ENCODE measurements at regions not wholly inside any gene's neighbourhood (a gene's known extent, or its start where the extent isn't known, plus 50 kb on each side); places are given as distances from the start of the nearest gene placed in this dataset.
"Not testable (repeated sequence)": the region's sequence is repeated elsewhere in the genome, so short reads cannot be mapped to it uniquely, and the experiment has no call there.

DNA sequence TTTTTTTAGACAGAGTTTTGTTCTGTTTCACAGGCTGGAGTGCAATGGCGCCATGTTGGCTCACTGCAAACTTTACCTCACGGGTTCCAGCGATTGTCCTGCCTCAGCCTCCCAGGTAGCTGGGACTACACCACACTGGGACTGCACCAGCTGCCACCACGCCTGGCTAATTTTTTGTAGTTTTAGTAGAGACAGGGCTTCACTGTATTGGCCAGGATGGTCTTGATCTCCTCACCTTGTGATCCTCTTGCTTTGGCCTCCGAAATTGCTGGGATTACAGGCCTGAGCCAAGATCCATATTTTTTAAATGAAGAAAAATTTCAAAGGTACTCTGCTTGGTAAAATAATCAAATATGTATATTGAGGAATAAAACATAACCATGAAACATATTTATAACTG is 195.8 kb upstream of the TPTE start:
- not testable (repeated sequence) for DNase-seq (ENCODE audit: low spot score)

DNA sequence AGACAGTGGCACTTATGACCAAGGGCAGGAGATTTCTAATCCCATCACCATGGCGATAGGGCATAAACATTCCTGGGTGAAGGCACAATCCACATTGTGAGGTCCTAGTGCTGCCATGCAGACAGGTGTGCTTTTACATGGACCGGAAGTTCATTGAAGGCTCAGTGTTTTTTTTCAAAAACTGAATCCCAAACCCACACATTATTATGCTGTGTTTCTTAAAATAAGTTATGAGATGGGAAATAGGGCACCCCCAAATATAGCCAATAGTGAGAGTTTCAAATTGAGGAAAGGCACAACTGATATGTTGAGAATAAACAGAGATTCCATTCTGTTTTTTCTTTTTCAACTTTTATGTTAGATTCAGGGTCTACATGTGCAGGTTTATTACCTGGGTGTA is 195.2 kb upstream of the TPTE start:
- not testable (repeated sequence) for DNase-seq (ENCODE audit: low spot score)

DNA sequence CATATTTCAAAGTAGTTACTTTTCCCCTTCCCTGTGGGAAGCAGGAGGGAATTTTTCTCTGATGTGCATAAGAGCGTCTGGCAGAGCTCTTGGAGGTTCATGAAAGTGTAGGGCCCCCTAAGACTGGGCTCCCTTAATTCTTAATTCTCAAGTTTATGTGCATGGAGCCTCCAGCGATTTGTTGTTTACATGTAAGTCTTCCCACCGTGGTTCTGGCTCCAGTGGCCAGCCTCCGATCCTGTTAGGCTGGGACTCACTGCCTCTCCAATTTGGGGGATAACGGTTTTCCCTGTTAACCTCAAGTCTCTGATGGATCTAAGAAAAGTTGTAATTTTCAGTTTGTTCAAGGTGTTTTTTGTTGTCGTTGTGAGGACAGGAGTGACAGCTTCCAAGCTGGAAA is 192.7 kb upstream of the TPTE start:
- DNase-seq (ENCODE audit: low spot score) = not testable (repeated sequence)

- DNase-seq (ENCODE audit: low spot score) = not testable (repeated sequence)
Observed at GRCh38 chr21:10330641-10331119, 190.7 kb upstream of the TPTE start.

- DNase-seq (ENCODE audit: low spot score) = not testable (repeated sequence)
Observed at GRCh38 chr21:10331134-10331533, 190.2 kb upstream of the TPTE start.

GRCh38 chr21:10332935-10333334 is 188.4 kb upstream of the TPTE start:
- DNase-seq (ENCODE audit: low spot score) = not testable (repeated sequence)

- not testable (repeated sequence) for DNase-seq (ENCODE audit: low spot score)
Observed at GRCh38 chr21:10334391-10334790, 187.0 kb upstream of the TPTE start.

DNA sequence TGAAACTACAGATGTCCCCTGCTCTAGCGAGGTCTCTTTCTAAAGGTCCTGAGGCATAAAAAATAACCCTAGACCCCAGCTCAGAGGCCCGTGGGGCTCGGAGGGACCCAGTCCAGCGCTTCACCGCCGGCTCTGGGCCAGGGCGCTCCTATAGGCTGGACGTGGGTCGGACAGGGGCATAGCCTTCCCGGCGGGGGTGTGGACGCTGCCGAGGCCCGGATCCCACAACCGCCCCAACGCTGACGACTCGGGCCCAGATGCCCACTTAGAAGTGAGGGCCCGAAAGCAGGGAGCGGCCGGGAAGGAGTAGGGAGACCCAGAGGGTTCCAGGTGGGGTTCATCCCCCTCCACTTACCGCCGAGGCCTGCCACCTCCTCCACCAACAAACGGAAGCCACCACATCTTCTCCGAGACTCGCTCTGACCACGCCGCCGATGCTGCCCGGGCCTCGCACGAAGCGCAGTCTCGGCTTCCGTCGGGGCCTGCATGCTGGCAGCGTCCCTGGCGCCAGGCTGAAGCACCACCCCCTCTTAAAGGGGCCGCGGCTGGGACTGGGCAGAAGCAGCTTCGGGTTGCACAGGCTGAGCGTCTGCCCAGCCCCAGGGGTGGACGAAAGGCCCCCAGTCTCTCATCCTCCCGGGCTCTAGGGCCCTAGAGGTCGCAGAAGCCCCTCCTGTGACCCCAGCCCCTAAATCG is 179.0 kb upstream of the TPTE start:
- DNase-seq (ENCODE audit: low spot score) = not testable (repeated sequence)

DNA sequence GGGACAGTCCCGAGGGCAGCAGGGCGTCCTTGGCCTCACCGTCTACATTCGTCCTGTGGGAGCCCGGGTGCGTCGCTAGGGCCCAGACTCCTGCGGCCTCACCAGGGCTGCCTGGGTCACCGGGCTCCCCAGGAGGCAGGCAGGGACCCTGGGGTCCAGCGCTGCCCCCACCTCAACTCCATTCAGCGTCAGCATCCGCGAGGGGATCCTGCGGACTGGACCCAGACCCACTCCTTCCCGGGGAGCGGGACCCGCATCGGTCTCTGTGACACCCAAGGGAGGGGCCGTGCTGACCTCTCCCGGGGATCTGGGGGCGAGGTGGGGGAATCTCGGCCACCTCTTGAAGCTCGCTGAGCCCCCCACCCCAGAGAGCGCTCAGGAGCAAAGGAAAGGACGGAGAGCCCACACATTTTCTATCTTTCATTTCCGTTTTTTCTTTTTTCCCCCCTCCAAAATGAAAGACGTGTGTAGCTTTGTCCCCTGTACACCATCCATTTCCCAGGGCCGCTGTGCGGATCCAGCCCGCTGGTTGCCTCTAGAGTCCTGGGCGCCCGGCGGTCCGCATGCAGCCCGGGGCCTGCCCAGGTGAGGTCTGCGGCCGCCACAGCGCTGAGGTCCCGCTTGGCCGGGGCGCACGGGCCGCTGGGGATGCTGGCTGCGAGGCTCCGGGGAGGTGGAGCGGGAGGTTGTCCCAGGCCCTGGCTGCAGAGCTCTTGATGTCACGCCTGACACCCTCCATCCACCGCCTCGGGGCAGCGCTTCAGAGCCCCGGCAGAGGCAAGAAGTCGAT is 178.0 kb upstream of the TPTE start:
- DNase-seq (ENCODE audit: low spot score) = peak; percentile 15

DNA sequence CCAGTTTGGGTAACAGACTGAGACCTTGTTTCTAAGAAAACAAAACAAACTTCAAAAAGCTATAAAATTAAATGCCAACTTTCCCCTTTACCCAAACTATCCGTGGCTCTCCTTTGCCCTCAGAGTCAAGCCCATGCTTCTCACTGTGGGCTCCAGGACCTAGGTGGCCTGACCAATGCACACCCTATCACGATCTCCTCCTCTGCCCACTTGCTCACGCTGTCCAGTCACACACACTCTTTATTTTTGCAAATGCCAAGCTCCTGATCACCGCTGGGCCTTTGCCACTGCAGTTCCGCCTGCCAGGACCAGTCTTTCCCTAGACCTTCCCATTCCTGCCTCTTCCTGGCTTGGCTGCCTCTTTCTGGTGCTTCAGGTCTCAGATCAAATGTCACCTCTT is 177.1 kb upstream of the TPTE start:
- DNase-seq (ENCODE audit: low spot score) = not testable (repeated sequence)

DNA sequence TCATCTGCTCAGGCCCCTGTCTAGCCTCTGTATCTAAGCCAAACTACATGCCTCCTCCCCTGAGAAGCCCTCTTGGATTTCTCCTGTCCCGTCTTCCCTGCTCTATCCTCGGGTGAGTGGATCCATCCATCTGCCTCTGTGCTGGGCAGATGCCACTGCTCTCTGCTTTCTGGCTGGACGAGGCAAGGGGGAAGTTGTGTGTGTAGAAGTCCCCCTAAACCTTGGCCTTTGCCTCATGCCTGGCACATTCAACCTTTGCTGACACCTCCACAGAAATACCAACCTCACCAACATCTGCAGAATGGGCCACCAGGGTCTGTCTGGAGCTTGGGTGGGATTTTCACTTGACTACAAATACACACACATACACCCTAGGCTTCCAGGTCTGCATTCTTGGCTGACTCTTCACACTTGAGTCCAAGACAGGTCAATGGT is 176.2 kb upstream of the TPTE start:
- DNase-seq (ENCODE audit: low spot score) = peak; percentile 6

GRCh38 chr21:10346249-10346648 is 175.1 kb upstream of the TPTE start:
- DNase-seq (ENCODE audit: low spot score) = not testable (repeated sequence)

DNA sequence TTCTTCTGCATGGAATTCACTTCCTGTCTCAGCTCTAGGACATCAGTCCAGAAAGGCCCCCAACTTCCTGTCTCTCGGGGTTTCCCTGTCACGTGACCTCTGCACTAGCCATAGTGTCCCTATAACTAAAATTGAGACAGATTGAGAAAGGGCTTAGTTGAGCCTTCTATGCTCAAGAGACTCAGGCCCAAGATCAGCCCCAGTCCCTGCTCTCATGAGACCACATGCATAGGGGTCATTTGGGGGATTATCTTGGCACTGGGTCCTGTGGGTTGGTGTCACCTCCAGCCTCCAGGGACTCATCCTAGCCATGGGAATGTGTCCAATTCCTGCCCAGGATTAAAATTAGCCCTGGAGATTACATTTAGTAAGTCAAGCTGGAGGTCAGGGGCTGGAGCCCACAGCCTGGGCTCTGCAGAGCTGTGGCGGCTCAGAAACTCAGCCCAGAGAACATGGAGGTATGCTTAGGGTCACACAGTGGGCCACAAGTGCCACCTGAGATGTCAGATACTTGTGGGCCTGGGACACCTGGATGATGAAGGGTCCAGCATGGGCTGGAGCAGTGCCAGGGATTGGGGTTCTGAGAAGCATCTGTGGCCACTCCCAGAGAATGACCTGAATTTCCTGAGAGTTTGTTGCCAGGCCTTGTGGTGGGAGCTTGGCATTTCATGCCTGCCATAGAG is 174.3 kb upstream of the TPTE start:
- DNase-seq (ENCODE audit: low spot score) = peak; percentile 5

GRCh38 chr21:10347675-10348074 is 173.7 kb upstream of the TPTE start:
- DNase-seq (ENCODE audit: low spot score) = not testable (repeated sequence)

DNA sequence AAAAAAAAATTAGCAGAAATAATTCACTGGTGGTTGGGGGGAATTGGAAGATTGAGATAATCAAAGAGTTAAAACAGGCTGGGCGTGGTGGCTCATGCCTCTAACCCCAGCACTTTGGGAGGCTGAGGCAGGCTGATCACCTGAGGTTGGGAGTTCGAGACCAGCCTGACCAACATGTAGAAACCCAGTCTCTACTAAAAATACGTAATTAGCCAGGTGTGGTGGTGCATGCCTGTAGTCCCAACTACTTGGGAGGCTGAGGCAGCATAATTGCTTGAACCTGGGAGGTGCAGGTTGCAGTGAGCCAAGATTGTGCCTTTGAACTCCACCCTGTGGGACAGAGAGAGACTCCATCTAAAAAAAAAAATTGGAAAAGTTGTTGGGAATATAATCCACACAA is 173.2 kb upstream of the TPTE start:
- not testable (repeated sequence) for DNase-seq (ENCODE audit: low spot score)

GRCh38 chr21:10354851-10355578 is 166.4 kb upstream of the TPTE start:
- DNase-seq (ENCODE audit: low spot score) = not testable (repeated sequence)

DNA sequence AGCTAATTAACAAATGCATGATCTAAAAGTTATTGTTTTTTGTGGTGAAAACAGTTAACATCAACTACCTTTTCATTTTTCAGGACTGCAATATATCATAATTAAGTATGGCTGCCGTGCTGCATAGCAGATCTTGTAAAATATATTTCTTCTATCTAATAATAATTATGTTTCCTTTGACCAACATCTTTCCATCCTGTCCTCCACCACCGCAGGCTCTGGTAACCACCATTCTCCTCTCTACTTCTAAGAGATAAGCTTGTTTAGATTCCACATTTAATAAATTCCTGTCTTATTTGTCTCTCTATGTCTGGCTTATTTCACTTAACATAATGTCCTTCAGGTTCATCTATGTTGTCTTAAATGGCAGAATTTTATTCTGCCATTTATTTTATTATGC is 162.3 kb upstream of the TPTE start:
- not testable (repeated sequence) for DNase-seq (ENCODE audit: low spot score)

DNA sequence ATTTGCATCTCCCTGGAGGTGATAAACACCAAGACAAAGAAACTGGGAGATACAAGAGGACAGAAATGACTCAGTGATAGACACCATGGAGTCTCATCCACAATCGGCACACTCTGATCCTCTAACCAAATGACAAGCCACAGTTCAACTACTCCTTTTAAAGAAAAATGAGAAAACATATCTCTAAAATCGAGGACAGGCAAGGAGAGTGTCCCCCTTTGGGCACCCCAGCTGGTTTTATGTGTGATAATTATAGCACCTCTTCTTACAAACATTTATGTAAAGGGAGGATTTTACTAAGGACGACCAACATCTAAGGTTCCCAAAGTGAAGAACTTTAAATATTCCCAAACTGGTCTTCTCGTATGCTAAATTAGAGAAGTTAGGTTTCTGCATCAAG is 161.5 kb upstream of the TPTE start:
- not testable (repeated sequence) for DNase-seq (ENCODE audit: low spot score)

- not testable (repeated sequence) for DNase-seq (ENCODE audit: low spot score)
Observed at GRCh38 chr21:10361214-10361736, 160.1 kb upstream of the TPTE start.

DNA sequence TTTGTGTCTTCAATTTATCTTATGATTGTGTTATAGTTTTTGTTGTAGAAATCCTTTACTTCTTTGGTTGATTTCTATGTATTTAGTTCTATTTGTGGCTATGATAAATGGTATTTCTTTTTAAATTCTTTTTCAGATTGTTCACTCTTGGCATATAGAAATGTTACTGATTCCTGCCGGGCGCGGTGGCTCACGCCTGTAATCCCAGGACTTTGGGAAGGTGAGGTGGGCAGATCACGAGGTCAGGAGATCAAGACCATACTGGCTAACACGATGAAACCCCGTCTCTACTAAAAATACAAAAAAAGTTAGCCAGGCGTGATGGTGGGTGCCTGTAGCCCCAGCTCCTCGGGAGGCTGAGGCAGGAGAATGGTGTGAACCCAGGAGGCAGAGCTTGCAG is 158.6 kb upstream of the TPTE start:
- not testable (repeated sequence) for DNase-seq (ENCODE audit: low spot score)

GRCh38 chr21:10363321-10363720 is 158.1 kb upstream of the TPTE start:
- not testable (repeated sequence) for DNase-seq (ENCODE audit: low spot score)

DNA sequence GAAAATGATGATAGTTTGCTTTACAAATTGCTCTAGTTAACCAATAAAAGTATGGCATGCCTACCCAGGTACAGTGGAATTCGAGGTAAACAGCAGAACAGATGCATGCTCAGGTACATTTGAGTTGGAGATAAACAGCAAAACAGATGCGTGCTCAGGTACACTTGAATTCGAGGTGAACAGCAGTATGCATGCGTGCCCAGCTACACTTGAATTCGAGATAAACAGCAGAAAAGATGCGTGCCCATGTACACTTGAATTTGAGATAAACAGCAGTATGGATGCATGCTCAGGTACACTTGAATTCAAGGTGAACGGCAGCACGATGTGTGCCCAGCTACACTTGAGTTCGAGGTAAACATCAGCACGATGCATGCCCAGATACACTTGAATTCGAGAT is 155.2 kb upstream of the TPTE start:
- not testable (repeated sequence) for DNase-seq (ENCODE audit: low spot score)

Data from AG08396 (cell line).